WI38 (cell line): ENCODE measurements at regions not wholly inside any gene's neighbourhood (a gene's known extent, or its start where the extent isn't known, plus 50 kb on each side); places are given as distances from the start of the nearest gene placed in this dataset.

Source experiments
- H3K4me3 ChIP-seq: 2 replicates; pipeline ENCODE4 v1.5.1; 2011; ENCODE audit warnings: low read depth, mild to moderate bottlenecking, control low read depth, low read length
- CTCF ChIP-seq: IDR thresholded peaks from 2 replicates; pipeline ENCODE4 v1.5.1; 2012; ENCODE audit warnings: low read depth, mild to moderate bottlenecking, control low read depth, low read length

GRCh38 chr2:100639588-100640390 is 77.0 kb downstream of the PDCL3 start:
- H3K4me3 ChIP-seq: no peak overlapping the region
- no peak for TF ChIP-seq CTCF

GRCh38 chr2:100640431-100641124 is 77.8 kb downstream of the PDCL3 start:
- H3K4me3 ChIP-seq: no peak overlapping the region
- no peak for TF ChIP-seq CTCF

- TF ChIP-seq CTCF: no peak
- no peak overlapping the region for H3K4me3 ChIP-seq
Observed at GRCh38 chr2:100641125-100641435, 78.3 kb downstream of the PDCL3 start.

- no peak for TF ChIP-seq CTCF
- H3K4me3 ChIP-seq: no peak overlapping the region
Observed at GRCh38 chr2:100642425-100642824, 79.6 kb downstream of the PDCL3 start.

- no peak overlapping the region for H3K4me3 ChIP-seq
- TF ChIP-seq CTCF: no peak
Observed at GRCh38 chr2:100643467-100643866, 80.7 kb downstream of the PDCL3 start.

- H3K4me3 ChIP-seq: no peak overlapping the region
- TF ChIP-seq CTCF: no peak
Observed at GRCh38 chr2:100643906-100644501, 81.2 kb downstream of the PDCL3 start.
